ENCODE measurements at regions not wholly inside any gene's neighbourhood (a gene's known extent, or its start where the extent isn't known, plus 50 kb on each side); places are given as distances from the start of the nearest gene placed in this dataset.
A peak's percentile ranks its signal among the peaks of the same experiment; 100 is the strongest.

DNA sequence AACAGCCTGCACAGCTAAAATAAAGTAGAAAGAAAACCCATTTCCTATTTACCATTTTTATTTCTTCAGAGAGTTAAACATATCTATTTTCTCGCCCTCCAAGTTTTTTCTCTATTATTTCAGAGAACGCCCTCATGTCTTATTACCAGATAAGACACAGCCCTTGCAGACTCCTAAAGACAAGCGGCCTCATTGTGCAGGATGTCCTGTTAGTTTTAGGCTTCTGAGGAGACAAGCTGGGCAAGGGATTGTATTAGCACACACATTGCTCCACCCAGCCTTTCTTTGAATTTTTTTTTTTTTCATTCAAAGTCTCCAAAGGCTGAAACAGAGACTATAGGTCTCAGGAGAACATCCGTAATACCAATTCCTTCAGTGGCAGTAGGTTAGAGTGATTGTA lies 101.8 kb upstream of the UBL3 start:
- DNase-seq = no peak

DNA sequence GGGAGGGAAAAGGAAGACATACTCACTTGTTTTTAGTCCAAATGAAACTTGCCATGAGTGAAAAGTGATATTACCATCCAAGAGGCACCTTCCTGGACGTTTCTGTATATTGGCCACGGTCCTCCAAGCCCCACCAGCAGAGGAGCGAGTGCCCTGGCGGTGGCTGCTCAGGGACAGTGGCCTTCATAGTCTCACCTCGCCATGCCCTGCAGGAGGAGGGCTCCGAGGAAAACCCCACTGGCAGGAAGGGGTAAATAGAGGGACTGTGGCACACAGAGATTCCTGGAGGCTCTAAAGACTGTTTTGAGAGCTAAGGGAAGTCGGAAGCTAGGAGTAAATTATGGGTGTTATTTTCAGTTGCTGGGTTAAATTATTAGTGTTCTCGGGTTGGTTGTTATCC lies 98.4 kb upstream of the UBL3 start:
- DNase-seq = no peak

DNA sequence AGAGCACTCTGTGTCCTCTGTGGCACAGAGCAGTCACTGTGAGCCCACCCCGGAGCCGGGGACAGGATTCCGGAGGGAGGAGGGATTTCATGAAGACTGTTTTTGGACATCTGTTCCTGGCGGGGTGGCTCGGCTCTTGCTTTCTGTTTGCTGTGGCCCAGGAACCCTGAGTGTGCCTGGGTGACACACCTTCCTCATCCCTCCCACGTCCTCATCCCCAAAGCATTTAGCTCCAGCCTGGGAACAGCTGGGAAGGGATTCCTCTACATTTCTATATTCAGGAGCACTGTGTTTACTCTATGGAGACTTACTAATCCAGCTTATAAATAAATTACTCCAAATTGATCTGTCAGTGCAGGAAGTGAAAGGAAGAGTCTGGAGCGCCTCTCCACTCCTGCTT lies 97.8 kb upstream of the UBL3 start:
- DNase-seq = no peak

DNA sequence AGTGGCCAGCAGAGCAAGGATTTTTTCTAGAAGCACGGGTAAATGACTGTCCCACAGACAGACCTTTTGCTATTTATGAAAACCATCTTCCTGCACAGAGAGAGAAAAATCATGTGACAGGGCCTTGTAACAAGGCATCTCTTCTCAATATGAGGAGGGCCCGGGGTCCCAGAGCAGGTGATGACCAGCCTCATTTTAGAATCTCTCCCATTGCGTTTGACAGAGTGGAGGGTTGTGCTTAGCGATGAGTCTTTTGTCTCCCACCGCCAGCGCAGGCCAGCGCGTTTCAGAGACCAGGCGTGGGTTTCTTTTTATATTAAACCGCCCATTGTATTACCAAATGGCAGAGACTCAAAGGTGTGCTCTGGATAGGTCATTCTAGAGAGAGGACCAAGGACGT lies 97.4 kb upstream of the UBL3 start:
- DNase-seq = no peak

DNA sequence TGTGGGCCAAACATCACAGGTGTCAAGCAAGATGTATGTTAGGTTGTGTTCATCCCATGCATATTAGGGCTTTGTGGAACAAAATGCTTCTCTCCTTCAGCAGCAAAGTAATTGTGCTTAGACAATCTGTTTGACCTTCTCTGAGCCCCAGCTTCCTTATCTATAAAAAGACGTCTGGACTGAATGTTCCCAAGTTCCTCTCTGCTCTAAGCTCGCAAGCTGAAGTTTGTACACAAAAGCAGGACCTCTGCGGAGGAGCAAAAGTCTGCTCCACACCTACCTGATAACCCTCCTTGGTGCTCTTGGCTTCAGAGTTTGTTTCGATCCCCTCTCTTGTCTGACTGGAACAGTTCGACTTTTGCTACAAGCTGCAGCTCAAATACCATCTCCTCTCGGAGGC lies 95.7 kb upstream of the UBL3 start:
- DNase-seq = no peak

DNA sequence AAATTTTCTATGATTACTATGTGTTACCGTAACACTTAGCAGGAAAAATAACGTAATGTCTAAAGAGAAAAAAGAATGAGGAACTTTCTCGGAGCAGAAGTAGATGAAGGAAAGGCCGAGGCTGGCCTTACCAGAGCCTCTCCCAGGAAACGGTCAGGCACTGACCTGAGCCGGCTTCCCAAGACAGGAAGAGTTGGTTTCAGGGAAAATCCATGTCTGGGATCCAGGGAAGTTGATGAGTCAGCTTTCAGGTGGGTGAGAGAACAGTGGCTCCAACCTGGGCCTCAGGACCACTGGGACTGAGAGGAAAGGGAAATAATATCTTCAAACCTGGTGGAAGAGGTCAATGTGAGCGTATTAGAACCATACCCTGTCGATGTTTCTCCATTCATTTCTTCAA lies 93.3 kb upstream of the UBL3 start:
- DNase-seq = no peak

DNA sequence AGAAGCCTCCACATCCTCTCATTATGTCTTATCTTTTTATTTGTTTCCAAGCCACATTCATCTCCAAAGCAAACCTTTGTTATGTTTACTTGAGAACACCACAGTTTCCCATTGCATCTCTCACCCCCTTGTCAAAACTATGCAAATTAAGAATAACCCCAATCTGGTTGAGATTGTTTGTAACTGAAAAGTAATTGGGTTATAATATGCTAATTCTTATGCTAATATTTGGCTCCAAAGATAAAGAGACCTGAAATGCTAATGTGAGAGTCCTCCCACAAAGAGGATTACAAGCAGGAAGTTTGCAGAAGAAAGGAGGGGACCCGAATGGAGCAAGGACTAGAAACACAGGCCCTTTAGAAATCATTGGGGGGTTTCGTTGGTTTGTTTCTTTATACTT lies 92.9 kb upstream of the UBL3 start:
- DNase-seq = no peak

DNA sequence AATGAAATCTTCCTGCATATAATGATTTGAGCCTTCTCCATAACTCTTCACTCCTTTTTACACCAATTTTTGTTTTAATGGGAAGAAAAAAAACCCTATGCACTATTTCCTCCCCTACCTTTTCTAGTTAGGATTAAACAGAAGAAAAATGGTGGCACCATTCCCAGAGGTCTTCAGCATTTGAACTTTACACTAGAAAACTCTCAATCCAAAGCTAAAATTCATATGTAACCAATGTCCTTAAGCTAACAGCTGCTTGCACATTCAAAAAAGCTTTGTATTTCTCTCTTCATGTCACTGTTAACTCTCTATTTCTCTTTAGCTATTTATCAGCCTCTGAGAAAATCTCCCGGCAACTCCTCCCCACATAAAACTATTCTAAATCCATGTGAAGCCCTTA lies 90.3 kb upstream of the UBL3 start:
- no peak for DNase-seq

DNA sequence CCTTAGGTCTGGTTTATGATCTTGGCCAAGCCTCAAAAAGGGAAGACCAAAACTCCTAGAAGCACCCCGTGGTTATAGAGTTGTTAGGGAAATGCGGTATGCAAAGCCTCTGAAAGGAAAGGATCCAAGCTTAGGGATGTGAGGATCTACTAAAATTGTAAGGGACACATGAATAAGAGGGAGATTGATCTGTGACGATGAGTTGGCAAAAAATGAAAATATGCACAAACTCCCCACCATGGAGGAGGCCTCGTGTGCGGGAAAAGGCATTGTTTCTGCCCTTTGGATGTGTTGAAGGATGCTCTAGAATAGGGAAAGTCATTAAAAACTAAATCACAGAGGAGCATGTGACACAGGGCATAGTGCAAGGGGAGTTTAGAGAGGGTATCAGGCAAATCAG lies 88.7 kb upstream of the UBL3 start:
- DNase-seq = no peak

DNA sequence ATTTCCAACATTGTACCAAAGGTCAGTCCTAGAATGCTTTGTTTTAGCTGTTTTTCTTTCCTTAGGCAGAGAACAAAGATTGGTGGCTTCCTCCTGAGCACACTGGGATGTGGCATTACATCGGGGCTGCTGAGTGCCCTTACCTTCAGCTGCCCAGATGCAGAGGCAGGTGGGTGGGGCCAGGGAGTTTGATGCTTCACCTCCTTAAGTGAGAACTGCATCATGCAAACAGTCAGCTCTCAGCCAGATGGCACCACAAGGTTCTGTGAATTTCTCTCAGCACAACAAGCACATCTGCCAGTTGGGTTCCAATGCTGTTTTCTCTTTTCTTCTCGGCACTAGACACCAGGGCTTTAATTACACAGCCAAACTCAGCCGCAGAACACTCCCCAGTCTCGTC lies 87.4 kb upstream of the UBL3 start:
- DNase-seq = peak; percentile 20

DNA sequence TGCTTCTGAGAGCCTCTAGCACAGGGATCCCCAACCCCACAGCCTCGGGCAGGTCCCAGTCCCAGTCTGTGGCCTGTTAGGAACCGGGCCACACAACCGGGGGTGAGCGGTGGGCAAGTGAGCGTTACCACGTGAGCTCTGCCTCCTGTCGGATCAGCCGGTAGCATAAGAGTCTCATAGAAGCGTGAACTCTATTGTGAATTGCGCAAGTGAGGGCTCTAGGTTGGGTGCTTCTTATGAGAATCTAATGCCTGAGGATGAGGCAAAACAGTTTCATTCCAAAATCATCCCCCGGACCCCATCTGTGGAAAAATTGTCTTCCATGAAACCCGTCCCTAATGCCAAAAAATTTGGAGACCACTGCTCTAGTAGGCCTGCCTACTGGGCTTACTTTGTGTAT lies 87.0 kb upstream of the UBL3 start:
- DNase-seq = no peak

DNA sequence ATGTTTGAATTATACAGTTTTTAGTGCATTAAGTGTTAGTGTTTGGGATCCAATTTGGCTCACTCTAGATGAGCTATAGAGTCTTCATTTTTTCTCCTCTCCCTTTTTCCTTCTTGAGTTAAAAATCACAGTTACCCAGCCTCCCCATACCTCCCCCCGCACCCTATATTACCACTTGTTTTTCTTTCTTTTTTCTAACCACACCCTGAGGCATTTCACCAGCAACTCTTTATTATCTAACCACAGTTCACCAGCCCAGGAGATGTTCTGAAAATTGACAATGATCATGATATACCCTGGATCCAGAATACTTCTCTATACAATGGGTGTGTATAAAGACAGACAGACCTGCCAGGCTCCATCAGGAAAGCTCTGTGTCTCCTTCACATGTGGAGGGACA lies 86.5 kb upstream of the UBL3 start:
- no peak for DNase-seq

DNA sequence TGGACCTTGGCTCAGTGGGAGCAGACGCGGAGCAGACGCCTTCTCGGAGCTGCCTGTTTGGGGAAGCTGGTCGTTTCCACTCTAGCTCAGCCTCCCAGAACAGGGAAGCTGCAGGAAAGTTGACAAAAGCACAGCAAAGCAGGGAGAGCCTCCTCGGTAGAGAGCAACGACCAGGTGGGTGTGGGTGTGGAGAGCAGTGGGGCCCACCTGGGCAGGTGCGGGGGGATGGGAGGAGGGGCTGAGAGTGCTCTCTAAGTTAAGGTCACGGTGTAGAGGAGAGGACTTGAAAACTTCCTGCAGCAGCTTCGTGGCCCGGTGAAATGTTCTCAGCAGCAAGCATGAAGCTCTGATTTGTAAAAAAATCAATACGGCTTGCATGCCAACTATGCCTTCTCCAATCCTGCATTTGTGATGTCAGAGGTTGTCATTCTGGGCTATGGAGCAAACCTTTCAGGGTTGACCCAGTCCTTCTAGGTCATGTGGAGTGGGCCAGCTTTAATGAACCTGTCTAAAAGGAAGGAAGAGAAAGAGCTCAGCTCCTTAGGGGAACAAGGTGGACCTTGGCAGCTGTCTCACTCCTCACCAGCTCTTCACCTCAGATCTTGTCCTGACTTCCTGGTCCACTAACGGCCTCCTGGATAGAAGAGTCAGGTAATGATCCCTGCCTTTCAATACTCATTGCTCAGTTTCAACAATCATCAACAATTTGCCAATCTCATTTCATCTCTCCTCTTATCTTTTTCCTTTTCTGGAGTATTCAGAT lies 85.8 kb upstream of the UBL3 start:
- peak; percentile 9 for DNase-seq

DNA sequence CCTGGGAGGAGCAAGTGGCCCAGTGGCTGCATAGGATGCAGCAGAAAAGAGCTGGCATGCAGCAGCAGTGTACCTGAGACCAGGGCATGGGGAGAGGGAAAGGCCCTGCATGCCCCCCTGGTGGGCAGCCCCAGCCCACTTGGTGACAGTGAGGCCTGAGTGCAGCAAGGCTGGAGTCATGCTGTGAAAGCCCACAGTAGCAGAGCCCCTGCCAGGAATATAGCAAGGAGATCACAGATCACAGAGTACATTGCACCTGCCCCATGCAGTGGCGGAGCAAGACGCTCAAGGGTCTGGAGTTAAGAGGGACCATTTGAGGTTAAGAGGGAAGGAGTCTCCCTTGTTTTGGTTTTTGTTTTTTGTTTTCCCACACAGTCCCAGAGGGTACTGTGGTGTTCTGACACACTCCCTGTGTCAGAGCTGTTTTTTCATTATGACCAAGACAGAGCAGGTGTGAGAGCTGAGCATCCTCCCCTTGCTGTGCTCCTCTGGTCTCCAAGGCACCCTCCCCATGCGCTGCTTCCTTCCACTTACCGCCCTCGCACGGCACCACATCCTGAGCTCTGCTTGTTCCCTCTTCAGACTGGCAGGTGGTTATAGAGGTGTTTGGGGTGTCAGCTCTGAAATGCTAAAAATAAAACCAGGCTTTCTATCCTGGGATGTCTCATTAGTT lies 85.0 kb upstream of the UBL3 start:
- DNase-seq = peak; percentile 34

DNA sequence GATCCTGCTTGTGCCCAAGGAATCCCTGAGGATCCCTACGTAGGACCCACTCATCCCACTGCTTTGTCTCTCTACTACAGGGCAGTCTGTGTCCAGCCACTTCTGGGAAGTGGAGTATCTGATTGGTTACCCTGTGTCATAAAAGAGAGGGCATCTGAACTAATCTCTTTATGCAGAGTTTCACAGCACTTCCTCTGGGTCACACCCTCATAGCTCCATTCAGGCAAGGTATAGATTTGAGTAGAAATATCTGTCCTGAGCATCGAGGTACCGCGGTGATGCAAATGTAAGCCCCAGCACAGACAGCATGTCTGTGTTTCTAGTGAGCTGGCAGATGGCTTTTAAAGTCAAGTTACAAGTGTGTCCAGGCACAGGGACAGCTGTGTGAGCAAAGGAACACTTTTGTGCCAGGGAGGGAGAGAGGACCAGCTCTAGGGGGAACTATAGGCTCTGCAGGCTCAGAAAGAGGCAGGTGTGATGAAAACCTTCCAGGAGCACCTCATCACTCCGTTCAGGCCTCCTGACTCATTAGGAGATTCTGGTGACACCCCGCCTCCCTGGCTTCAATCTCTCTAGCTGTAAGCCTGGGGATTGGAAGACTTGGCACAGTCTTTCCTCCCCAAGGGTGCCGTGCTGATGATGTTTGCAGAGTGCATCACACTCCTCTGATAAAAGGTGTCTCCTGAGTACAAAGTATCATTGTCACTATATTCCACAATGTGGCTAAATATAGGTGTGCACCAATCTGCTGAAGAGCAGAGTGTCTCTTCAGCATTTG lies 84.3 kb upstream of the UBL3 start:
- DNase-seq = no peak

DNA sequence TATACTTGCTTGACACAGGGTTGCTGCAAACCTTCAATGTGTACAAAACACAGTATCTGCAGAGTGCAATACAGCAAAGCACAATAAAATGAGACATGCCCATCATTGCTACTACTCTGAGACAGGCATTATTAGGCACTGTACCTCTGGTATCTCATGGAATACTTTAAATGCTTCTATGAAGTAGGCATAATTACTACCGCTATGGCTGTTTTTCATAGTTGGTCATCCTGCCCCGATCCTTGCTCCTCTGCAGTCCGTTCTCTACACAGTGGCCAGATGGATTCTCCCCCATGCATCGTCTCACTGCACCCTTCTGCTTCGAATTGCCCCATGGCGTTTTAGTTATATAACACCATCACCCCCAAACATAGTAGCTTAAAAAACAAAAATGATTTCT lies 83.0 kb upstream of the UBL3 start:
- DNase-seq = no peak

DNA sequence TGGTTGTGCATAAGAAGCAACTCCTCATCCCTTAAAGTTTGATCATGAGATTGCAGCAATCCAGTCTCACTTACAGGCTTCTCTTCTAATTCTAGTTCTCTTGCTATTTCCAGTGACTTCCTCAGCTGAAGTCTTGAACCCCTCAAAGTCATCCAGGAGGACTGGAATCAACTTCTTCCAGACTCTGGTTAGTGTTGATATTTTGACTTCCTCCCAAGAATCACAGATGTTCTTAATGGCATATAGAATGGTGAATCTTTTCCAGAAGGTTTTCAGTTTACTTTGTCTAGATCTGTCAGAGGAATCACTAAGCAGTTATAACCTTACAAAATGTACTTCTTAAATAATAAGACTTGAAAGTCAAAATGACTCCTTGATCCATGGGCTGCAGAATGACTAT lies 81.3 kb upstream of the UBL3 start:
- DNase-seq = no peak

DNA sequence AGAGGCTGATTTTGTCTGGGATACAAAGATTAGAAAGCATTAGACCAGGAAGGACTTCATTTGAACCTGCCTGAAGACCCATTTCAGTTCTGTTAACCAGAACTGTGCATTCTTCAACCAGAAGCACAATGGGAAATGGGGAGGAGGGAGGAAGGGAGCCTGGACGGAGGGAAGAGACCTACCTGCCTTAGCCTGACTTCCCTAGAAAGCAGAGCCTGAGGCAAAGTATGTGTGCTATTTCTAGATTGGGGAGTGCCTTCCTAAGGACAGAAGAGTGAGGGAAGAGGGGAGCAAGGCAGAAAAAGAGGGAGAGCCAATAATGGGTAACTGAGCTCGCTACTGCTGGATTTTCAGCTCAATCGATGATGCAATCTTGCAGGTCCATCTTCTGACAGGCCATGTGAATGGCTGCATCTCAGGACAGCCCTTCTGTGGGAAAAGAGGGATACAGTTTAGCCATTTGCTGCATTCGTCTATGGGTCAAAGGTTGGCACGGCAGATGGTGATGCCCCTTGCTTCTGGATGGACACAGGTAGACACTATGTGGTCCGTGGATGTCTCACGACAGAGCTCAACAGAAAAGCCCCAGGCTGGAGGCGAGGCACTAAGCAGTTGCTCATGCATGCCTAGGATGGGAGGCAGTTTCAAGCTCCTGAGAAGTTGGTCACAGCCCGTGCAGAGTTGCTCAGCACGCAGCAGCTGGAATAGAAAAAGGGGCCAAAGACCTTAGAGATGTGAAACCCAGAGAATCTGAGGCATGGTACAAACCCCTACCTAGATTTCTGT lies 78.8 kb upstream of the UBL3 start:
- no peak for DNase-seq

DNA sequence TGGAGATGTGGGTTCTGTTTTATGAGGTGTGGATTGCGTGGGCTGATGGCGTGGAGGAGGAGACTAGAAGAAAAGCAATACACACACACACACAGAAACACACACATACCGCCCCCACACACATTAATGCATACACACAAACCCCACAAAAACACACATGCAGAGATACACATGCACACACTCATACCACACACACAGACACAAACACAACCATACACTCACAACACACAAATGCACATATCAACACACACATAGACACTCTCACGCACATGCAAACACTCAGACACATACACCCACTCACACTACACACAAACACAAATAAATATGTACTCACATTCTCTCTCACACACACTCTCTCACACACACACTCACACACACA lies 75.7 kb upstream of the UBL3 start:
- no peak for DNase-seq

DNA sequence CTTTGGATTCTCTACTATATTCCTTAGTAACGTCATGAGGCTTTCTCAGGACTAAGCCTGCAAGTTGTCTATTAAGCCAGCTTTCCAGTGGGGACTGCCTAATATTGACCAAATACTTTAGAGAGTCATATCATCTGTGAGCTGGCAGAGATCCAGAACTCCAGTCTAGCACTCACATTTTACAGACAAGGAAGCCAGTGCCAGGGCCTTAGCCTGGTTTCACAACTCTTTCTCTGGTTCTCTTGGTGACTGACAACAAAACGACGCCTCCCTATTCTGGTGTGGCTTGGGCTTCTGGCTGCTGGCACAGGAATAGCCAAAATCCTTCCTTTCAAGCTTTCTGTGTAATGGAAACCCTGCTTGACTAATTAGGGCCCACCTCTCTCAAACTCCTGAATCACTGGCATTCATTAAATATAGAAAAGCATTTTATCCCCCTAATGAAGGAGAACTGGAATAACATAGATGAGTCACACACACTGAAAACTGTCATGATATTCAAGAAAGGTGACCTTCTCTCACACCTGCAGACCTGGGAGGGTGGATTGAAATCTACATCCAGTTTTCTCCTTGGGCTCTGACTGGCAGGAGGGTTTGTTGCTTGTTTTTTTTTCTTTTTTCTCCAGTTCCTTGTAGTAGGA lies 75.2 kb upstream of the UBL3 start:
- DNase-seq = no peak

DNA sequence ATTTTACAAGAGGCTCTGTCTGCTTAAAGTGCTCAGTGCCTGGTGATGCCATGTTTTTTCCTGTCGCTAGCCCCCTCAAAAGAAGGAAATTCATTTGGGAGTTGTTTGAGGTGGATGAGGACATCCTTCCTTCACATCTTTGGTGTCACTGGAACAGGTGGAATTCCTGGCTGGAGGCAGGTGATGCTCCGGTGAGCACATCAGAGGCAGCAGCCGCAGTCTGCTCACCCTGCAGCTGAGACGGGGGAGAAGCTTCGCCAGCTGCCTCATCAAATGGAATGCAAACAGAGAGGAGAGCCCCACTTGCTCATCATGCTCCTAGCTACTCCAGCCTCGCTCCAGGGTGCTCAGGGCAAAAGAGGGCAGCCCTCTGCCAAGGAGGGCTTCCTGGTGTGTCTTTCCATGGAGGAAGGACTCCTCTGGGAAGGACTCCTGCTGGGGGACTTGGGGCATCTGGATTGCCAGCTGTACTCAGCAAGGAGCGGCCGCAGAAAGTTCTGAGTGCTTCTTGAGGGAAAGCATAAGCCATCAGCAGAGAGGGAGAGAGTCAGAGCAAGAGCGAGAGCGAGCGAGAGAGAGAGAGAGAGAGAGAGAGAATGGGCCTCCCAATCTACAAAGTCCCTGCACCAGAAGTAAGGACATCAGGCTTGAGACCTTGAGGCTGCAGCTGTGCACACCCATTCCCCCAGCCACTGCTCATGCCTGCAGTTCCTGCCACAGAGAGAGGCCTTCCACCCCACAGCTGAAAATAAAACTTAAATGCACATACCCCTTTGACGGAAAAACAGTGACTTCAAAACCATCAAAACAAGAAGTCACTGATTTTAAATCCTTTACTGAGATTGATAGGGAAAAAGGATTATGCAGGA lies 74.3 kb upstream of the UBL3 start:
- no peak for DNase-seq

All from activated CD4-positive, alpha-beta T cell treated with anti-CD3 and anti-CD28 coated beads for 1 hour (primary cell).